Liver (tissue), 2 donors: ENCODE measurements at regions not wholly inside any gene's neighbourhood (a gene's known extent, or its start where the extent isn't known, plus 50 kb on each side); places are given as distances from the start of the nearest gene placed in this dataset.

ENCODE experiments used
- JUND ChIP-seq, 2 donors: IDR thresholded peaks; 2 replicates each; pipeline ENCODE4 v1.6.1; 2016; ENCODE audit warnings: antibody characterized with exemption in 2 of 2
- RXRA ChIP-seq, 2 donors: IDR thresholded peaks; 2 replicates each; pipeline ENCODE4 v1.6.1; 2017 to 2018; ENCODE audit warnings: antibody characterized with exemption in 2 of 2, mild to moderate bottlenecking in 1 of 2
- donor health status: healthy.

GRCh38 chr4:149293046-149293649, 522.5 kb downstream of the IQCM start:
- no peak for TF ChIP-seq JUND (IDR thresholded peaks at IDR 0.05)
- TF ChIP-seq RXRA (IDR thresholded peaks at IDR 0.05) = no peak
